ENCODE measurements at regions not wholly inside any gene's neighbourhood (a gene's known extent, or its start where the extent isn't known, plus 50 kb on each side); places are given as distances from the start of the nearest gene placed in this dataset.

DNA sequence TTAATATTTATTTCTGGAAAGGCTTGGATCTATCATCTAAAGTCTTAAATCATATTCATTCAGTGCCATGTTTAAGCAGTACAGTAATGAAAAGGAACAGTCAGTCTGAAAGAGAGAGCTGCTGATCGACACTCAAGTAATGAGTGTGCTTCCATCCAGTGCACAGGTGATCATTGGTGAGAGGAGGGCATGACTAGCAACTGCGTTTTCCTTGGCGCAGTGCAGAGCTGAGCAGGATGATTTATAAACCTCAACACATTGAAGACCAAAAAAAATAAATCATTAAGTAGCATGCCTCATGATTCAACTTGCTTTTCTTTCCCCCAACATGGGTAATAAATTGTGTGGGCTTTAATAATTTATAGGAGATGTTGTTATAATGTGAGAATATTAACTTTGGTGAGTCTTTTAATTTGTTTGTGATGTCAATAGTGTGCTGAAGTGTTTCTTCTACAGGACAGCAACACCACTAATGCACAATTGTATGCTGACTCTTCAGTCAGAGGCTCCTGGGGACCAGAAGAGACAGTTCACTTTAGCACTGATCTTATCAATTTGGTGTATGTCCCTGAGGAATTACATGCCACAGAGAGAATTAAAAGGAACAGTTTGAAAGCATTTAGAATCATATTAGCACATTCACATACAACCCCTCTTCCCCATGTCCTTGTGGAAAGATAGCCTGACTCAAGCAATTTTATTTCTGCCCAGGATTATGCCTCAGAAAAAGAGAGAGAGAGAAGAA, 199.7 kb upstream of the ADGRL2 start:
- TF ChIP-seq CTCF (IDR thresholded peaks at IDR 0.05; ENCODE audit: extremely low read depth, insufficient read depth, missing control alignments) = no peak
- in situ Hi-C loops (cut with MboI; ENCODE audit: low pct_unique_long_range_greater_than_20kb, low sequenced_read_pairs, unreplicated experiment) = no loop called here
- DNase-seq (ENCODE audit: low spot score) = no peak

- no peak for DNase-seq (ENCODE audit: low spot score)
- no peak for TF ChIP-seq CTCF (IDR thresholded peaks at IDR 0.05; ENCODE audit: extremely low read depth, insufficient read depth, missing control alignments)
- in situ Hi-C loops (cut with MboI; ENCODE audit: low pct_unique_long_range_greater_than_20kb, low sequenced_read_pairs, unreplicated experiment) = no loop called here
Observed at GRCh38 chr1:81600363-81600762, 200.4 kb upstream of the ADGRL2 start.

DNA sequence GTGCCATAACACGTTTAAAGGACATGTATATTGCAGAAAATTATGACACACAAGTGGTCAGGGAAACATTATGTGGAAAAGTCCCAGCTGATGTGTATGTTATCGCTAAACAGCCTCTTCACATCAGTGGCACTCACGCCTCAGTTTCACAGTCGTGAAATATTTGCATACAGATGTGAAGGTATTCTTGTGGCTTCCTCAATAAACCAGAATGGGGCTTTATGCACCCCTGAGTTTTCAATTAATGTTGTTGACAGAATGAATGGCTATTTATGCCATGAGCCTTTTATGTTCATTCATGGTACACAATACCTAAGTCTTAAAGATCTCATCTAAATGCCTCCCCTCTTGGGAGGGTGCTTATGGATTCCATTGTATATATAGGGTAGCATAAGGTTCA, 202.1 kb upstream of the ADGRL2 start:
- in situ Hi-C loops (cut with MboI; ENCODE audit: low pct_unique_long_range_greater_than_20kb, low sequenced_read_pairs, unreplicated experiment) = no loop called here
- DNase-seq (ENCODE audit: low spot score) = no peak
- no peak for TF ChIP-seq CTCF (IDR thresholded peaks at IDR 0.05; ENCODE audit: extremely low read depth, insufficient read depth, missing control alignments)

- in situ Hi-C loops (cut with MboI; ENCODE audit: low pct_unique_long_range_greater_than_20kb, low sequenced_read_pairs, unreplicated experiment) = no loop called here
- TF ChIP-seq CTCF (IDR thresholded peaks at IDR 0.05; ENCODE audit: extremely low read depth, insufficient read depth, missing control alignments) = no peak
- no peak for DNase-seq (ENCODE audit: low spot score)
Observed at GRCh38 chr1:81597720-81598426, 202.9 kb upstream of the ADGRL2 start.

- no peak for TF ChIP-seq CTCF (IDR thresholded peaks at IDR 0.05; ENCODE audit: extremely low read depth, insufficient read depth, missing control alignments)
- DNase-seq (ENCODE audit: low spot score) = no peak
- in situ Hi-C loops (cut with MboI; ENCODE audit: low pct_unique_long_range_greater_than_20kb, low sequenced_read_pairs, unreplicated experiment) = no loop called here
Observed at GRCh38 chr1:81596341-81596740, 204.4 kb upstream of the ADGRL2 start.

- in situ Hi-C loops (cut with MboI; ENCODE audit: low pct_unique_long_range_greater_than_20kb, low sequenced_read_pairs, unreplicated experiment) = no loop called here
- DNase-seq (ENCODE audit: low spot score) = no peak
- no peak for TF ChIP-seq CTCF (IDR thresholded peaks at IDR 0.05; ENCODE audit: extremely low read depth, insufficient read depth, missing control alignments)
Observed at GRCh38 chr1:81594206-81594605, 206.5 kb upstream of the ADGRL2 start.

All from GM13977 (cell line).